Colonic mucosa (tissue), 4 donors: ENCODE measurements at regions not wholly inside any gene's neighbourhood (a gene's known extent, or its start where the extent isn't known, plus 50 kb on each side); places are given as distances from the start of the nearest gene placed in this dataset.

Experiments
- DNase-seq: peaks from one replicate; pipeline ENCODE4 v3.0.0-alpha.2; 2020
- H3K27ac ChIP-seq: fragments of 200-600 bp; one replicate; pipeline ENCODE4 v1.8.0; 2021
- H3K27me3 ChIP-seq: fragments of 200-600 bp; one replicate; pipeline ENCODE4 v1.8.0; 2021
- H3K36me3 ChIP-seq: fragments of 200-600 bp; one replicate; pipeline ENCODE4 v1.8.0; 2021
- H3K4me1 ChIP-seq: fragments of 200-600 bp; one replicate; pipeline ENCODE4 v1.8.0; 2021; ENCODE audit warnings: mild to moderate bottlenecking
- H3K4me3 ChIP-seq: fragments of 200-600 bp; one replicate; pipeline ENCODE4 v1.8.0; 2021
- H3K9ac ChIP-seq, 2 donors: one replicate each; pipeline ENCODE4 v1.7.0; 2013; ENCODE audit warnings: control low read depth in 2 of 2, low read depth in 2 of 2, low read length in 2 of 2
- H3K9me3 ChIP-seq: fragments of 200-600 bp; one replicate; pipeline ENCODE4 v1.8.0; 2021
- CTCF ChIP-seq: fragments of 200-600 bp; IDR thresholded peaks from one replicate; pipeline ENCODE4 v1.8.0; 2022; ENCODE audit warnings: antibody characterized with exemption, mild to moderate bottlenecking
- intact Hi-C: fragments of 100-400 bp; cut with DNase I; formaldehyde crosslinking; loops from one replicate; pipeline ENCODE4 v1.14.1; 2022
- donor health status: healthy.
- donor health status: DM: no; HTN: no; CAD: no.
- donor health status: DM: no; HTN: no; CAD: no.

- H3K36me3 ChIP-seq = no peaks in the 10 kb centered on the region
- no peak overlapping the region for H3K9ac ChIP-seq
- no peak overlapping the region for H3K27ac ChIP-seq
- TF ChIP-seq CTCF = no peak
- H3K27me3 ChIP-seq = no peaks in the 10 kb centered on the region
- intact Hi-C loops = no loop called here
- H3K4me1 ChIP-seq = no peaks in the 10 kb centered on the region
- DNase-seq = no peak
- H3K9me3 ChIP-seq = no peaks in the 10 kb centered on the region
- no peak overlapping the region for H3K4me3 ChIP-seq
Observed at GRCh38 chr10:126732308-126732707, 61.8 kb upstream of the C10orf90 start.

- DNase-seq = no peak
- Histone ChIP-seq H3K9ac (no peak overlapping the region), H3K27ac (no peak overlapping the region), H3K9me3 (no peaks in the 10 kb centered on the region), H3K36me3 (no peaks in the 10 kb centered on the region), H3K4me3 (no peak overlapping the region), H3K27me3 (no peaks in the 10 kb centered on the region), H3K4me1 (no peaks in the 10 kb centered on the region)
- intact Hi-C loops = no loop called here
- TF ChIP-seq CTCF = no peak
Observed at GRCh38 chr10:126732868-126733267, 62.4 kb upstream of the C10orf90 start.

GRCh38 chr10:126734015-126734414, 63.5 kb upstream of the C10orf90 start:
- Histone ChIP-seq H3K9ac (no peak overlapping the region), H3K4me3 (no peak overlapping the region), H3K27me3 (no peaks in the 10 kb centered on the region), H3K36me3 (no peaks in the 10 kb centered on the region), H3K9me3 (no peaks in the 10 kb centered on the region), H3K27ac (no peak overlapping the region), H3K4me1 (no peaks in the 10 kb centered on the region)
- intact Hi-C loops = no loop called here
- DNase-seq = no peak
- TF ChIP-seq CTCF = no peak

- no peak overlapping the region for H3K9ac ChIP-seq
- no peak for DNase-seq
- no peaks in the 10 kb centered on the region for H3K9me3 ChIP-seq
- H3K36me3 ChIP-seq = no peaks in the 10 kb centered on the region
- no peak overlapping the region for H3K27ac ChIP-seq
- H3K4me3 ChIP-seq = no peak overlapping the region
- H3K4me1 ChIP-seq = no peaks in the 10 kb centered on the region
- no peaks in the 10 kb centered on the region for H3K27me3 ChIP-seq
- no peak for TF ChIP-seq CTCF
- intact Hi-C loops = no loop called here
Observed at GRCh38 chr10:126734967-126735366, 64.5 kb upstream of the C10orf90 start.

- no peak for DNase-seq
- intact Hi-C loops = no loop called here
- H3K9ac ChIP-seq = no peak overlapping the region
- H3K36me3 ChIP-seq = no peaks in the 10 kb centered on the region
- TF ChIP-seq CTCF = no peak
- H3K4me1 ChIP-seq = no peaks in the 10 kb centered on the region
- no peak overlapping the region for H3K27ac ChIP-seq
- H3K27me3 ChIP-seq = no peaks in the 10 kb centered on the region
- no peaks in the 10 kb centered on the region for H3K9me3 ChIP-seq
- H3K4me3 ChIP-seq = no peak overlapping the region
Observed at GRCh38 chr10:126736142-126736541, 65.6 kb upstream of the C10orf90 start.

- Histone ChIP-seq H3K27ac (no peak overlapping the region), H3K36me3 (no peaks in the 10 kb centered on the region), H3K27me3 (no peaks in the 10 kb centered on the region), H3K4me1 (no peaks in the 10 kb centered on the region), H3K9me3 (no peaks in the 10 kb centered on the region), H3K4me3 (no peak overlapping the region), H3K9ac (no peak overlapping the region)
- intact Hi-C loops = no loop called here
- no peak for TF ChIP-seq CTCF
- DNase-seq = no peak
Observed at GRCh38 chr10:126736727-126737126, 66.2 kb upstream of the C10orf90 start.
